ENCODE measurements at regions not wholly inside any gene's neighbourhood (a gene's known extent, or its start where the extent isn't known, plus 50 kb on each side); places are given as distances from the start of the nearest gene placed in this dataset.

GRCh38 chr9:36728651-36729520 is 156.2 kb downstream of the MELK start:
- DNase-seq (ENCODE audit: low read depth in 2 of 2) = peak; percentile 60 to 75

GRCh38 chr9:36729906-36730305 is 157.2 kb downstream of the MELK start:
- no peak for DNase-seq (ENCODE audit: low read depth in 2 of 2)

DNA sequence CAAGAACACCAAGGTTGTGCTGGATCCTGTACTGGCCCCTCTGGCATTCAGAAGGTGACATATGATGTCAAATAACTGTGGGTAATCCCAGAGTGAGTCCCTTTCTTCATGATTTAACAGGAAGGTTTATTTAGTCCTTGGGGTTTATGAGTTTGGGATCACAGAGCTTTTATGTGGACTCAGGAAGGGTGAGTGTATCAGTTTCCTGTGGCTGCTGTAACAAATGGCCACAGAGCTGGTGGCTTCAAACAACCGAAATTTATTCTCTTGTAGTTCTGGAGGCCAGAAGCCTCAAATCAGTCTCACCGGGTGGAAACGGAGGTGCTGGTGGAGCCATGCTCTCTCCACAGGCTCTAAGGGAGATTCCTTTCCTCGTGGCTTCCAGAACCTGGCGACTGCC is 157.7 kb downstream of the MELK start:
- no peak for DNase-seq (ENCODE audit: low read depth in 2 of 2)

GRCh38 chr9:36731068-36731956 is 158.6 kb downstream of the MELK start:
- DNase-seq (ENCODE audit: low read depth in 2 of 2) = no peak

GRCh38 chr9:36734737-36735136 is 162.0 kb downstream of the MELK start:
- DNase-seq (ENCODE audit: low read depth in 2 of 2) = no peak

GRCh38 chr9:36736648-36737047 is 164.0 kb downstream of the MELK start:
- DNase-seq (ENCODE audit: low read depth in 2 of 2) = no peak

- no peak for DNase-seq (ENCODE audit: low read depth in 2 of 2)
Observed at GRCh38 chr9:36738318-36738976, 165.8 kb downstream of the MELK start.

DNA sequence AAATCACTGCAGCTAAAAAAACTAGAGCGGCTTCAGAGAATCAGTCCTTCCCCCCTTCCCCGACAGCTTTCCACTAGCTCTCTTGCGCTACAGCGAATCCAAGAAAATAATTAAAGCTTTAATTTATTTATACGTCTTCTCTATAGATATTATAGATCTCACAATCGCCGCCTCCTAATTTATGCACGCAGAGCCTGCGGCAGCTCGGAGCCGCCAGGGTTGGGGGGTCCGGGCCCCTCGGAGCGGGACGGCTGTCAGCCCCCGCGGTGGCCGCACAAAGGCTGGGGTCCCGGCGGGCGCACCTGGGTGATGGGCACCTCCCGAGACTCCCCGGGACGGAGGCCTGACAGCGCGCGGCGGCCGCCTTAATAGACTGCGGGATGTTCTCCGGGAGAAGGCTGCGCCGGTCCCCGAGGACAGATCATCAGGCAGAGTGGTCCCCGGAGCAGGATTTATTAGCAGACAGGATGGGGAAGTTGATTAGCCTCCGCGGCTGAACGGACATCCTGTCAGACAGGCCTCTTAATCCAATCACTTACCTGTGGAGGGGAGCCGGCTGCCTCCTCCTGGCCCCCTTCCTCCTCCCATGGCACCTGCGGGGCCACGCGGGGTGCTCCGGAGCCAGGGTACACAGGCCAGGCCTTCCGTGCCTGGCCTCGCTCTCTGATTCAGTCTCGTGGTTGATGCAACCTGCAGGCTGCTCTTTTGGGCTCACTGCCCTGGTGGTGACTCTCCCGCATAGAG is 166.8 kb downstream of the MELK start:
- no peak for DNase-seq (ENCODE audit: low read depth in 2 of 2)

GRCh38 chr9:36742264-36742663 is 169.6 kb downstream of the MELK start:
- no peak for DNase-seq (ENCODE audit: low read depth in 2 of 2)

GRCh38 chr9:36744678-36745077 is 172.0 kb downstream of the MELK start:
- no peak for DNase-seq (ENCODE audit: low read depth in 2 of 2)

GRCh38 chr9:36745977-36746376 is 173.3 kb downstream of the MELK start:
- no peak for DNase-seq (ENCODE audit: low read depth in 2 of 2)

- no peak for DNase-seq (ENCODE audit: low read depth in 2 of 2)
Observed at GRCh38 chr9:36746415-36746814, 173.7 kb downstream of the MELK start.

GRCh38 chr9:36748322-36748899 is 175.7 kb downstream of the MELK start:
- DNase-seq (ENCODE audit: low read depth in 2 of 2) = no peak

GRCh38 chr9:36749461-36749860 is 176.8 kb downstream of the MELK start:
- DNase-seq (ENCODE audit: low read depth in 2 of 2) = no peak

DNA sequence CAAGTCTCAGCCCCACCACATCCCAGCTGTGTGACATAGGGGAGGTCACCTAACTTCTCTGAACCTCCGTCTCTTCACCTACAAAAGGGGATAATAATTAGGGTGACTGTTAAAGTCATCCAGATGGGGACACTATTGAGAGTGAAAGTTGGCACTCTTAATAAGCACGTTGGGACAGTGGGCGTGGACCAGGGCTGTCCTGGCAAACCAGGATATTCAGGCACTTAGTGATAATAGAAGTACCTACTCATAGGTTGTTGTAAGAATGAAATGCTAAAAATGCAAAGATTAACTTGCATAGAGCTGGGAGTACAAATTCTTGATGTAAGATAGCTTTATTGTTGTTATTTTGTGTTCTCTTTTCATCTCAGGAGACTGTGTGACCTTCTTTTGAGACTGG is 177.9 kb downstream of the MELK start:
- no peak for DNase-seq (ENCODE audit: low read depth in 2 of 2)

- DNase-seq (ENCODE audit: low read depth in 2 of 2) = no peak
Observed at GRCh38 chr9:36755019-36755418, 182.3 kb downstream of the MELK start.

DNA sequence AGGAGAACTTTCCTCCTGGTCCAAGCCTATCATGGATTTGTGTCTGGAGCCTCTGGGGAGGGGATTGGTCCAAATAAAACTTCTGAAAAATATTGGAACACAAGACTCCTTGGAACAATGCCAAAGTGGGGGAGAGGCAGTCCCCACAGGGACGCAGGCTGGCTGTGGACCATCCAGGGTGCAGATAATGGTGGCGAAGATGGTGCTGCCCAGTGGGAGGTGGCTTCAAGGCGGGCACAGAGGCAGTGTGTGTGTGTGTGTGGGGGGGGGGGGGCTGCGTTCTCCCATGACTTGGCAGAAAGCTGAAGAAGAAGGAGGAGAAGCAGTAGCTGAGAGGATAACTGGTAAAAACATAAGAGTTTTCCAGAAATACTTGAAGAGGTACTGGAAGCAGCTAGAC is 186.4 kb downstream of the MELK start:
- DNase-seq (ENCODE audit: low read depth in 2 of 2) = no peak

- no peak for DNase-seq (ENCODE audit: low read depth in 2 of 2)
Observed at GRCh38 chr9:36759976-36760375, 187.3 kb downstream of the MELK start.

- DNase-seq (ENCODE audit: low read depth in 2 of 2) = no peak
Observed at GRCh38 chr9:36760667-36761420, 188.1 kb downstream of the MELK start.

GRCh38 chr9:36762958-36763357 is 190.3 kb downstream of the MELK start:
- no peak for DNase-seq (ENCODE audit: low read depth in 2 of 2)
